ENCODE measurements at regions not wholly inside any gene's neighbourhood (a gene's known extent, or its start where the extent isn't known, plus 50 kb on each side); places are given as distances from the start of the nearest gene placed in this dataset.

- no peak for TF ChIP-seq BHLHE40 (IDR thresholded peaks at IDR 0.05; ENCODE audit: borderline replicate concordance)
- TF ChIP-seq TARDBP (IDR thresholded peaks at IDR 0.05), result no peak
- TF ChIP-seq ARNT (IDR thresholded peaks at IDR 0.05), result no peak
- TF ChIP-seq, protein P1, sequence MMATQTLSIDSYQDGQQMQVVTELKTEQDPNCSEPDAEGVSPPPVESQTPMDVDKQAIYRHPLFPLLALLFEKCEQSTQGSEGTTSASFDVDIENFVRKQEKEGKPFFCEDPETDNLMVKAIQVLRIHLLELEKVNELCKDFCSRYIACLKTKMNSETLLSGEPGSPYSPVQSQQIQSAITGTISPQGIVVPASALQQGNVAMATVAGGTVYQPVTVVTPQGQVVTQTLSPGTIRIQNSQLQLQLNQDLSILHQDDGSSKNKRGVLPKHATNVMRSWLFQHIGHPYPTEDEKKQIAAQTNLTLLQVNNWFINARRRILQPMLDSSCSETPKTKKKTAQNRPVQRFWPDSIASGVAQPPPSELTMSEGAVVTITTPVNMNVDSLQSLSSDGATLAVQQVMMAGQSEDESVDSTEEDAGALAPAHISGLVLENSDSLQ (IDR thresholded peaks at IDR 0.05), result no peak
- TF ChIP-seq FOXA1 (IDR thresholded peaks at IDR 0.05), result no peak
- TF ChIP-seq ELF4 (IDR thresholded peaks at IDR 0.05), result no peak
- TF ChIP-seq SP1 (IDR thresholded peaks at IDR 0.05), result no peak
These were observed 715.2 kb upstream of the TENM4 start for GRCh38 chr11:80156062-80156461.
